HL-60 (cell line): ENCODE measurements at regions not wholly inside any gene's neighbourhood (a gene's known extent, or its start where the extent isn't known, plus 50 kb on each side); places are given as distances from the start of the nearest gene placed in this dataset.

Experiments used
- DNase-seq, 2 experiments: peaks; one replicate each; pipeline ENCODE4 v3.0.0-alpha.2; 2010 to 2020; ENCODE audit warnings: low read depth in 1 of 2, low spot score in 1 of 2
- H3K27ac ChIP-seq: fragments of 250-450 bp; sonication (Bioruptor Pico); replicated peaks from 2 replicates; pipeline ENCODE4 v1.5.1; 2020; ENCODE audit warnings: mild to moderate bottlenecking, moderate library complexity
- H3K27me3 ChIP-seq: fragments of 250-450 bp; sonication (Bioruptor Pico); 2 replicates; pipeline ENCODE4 v1.5.1; 2021; ENCODE audit warnings: mild to moderate bottlenecking, moderate library complexity; ENCODE audit not compliant: insufficient read depth, poor library complexity, severe bottlenecking
- H3K4me3 ChIP-seq: replicated peaks from 2 replicates; pipeline ENCODE4 v1.5.1; 2011; ENCODE audit warnings: mild to moderate bottlenecking, control low read depth, low read length; ENCODE audit not compliant: insufficient read depth
- GABPA ChIP-seq: IDR thresholded peaks from 2 replicates; pipeline ENCODE4 v1.6.1; 2012; ENCODE audit warnings: low read depth
- POLR2AphosphoS5 ChIP-seq: IDR thresholded peaks from 2 replicates; pipeline ENCODE4 v1.6.1; 2012; ENCODE audit warnings: low read depth
- SPI1 ChIP-seq: IDR thresholded peaks from 2 replicates; pipeline ENCODE4 v1.6.1; 2012; ENCODE audit warnings: low read depth, mild to moderate bottlenecking, borderline replicate concordance
- TF ChIP-seq, protein P1 (sequence below): IDR thresholded peaks from 2 replicates; pipeline ENCODE4 v1.6.1; 2012; ENCODE audit warnings: low read depth; ENCODE audit not compliant: insufficient replicate concordance
- TF ChIP-seq, protein P2 (sequence below): IDR thresholded peaks from one replicate; pipeline ENCODE4 v1.5.1; 2011; ENCODE audit warnings: low read length, control low read depth, inconsistent platforms; ENCODE audit not compliant: insufficient read depth

DNA sequence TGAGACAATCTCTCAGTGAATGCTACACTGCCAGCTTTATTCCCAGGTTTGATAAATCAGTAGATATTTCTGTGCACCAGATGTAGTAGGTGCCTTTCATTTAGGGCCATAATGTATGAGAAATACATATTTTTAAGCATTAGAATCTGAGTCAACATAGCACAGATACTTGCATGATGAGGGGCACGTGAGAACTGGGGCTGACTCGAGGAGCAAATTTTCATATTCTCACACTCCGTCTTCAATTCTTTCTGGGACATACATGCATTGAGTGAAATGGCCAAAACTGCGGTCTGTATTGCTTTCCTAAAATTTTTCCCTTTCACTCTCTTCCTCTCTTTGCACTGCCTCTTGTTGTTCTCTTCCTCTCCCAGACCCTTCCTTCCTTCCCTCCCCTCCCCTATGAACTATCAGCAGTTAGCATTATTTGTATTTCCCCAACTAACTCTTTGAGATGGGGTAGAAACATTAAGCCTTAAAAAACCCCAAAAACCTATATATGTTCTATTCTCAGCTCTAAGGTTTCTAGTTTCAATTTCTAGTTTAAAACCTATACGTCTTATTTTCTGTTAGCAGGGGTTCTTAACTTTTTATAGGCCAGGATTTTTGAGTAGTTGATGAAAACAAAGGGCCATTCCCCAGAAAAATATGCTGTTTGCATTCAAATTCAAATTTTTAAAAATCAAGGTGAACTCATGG lies 289.1 kb downstream of the PTBP2 start:
- H3K4me3 ChIP-seq, result no peak overlapping the region
- TF ChIP-seq, protein P1, sequence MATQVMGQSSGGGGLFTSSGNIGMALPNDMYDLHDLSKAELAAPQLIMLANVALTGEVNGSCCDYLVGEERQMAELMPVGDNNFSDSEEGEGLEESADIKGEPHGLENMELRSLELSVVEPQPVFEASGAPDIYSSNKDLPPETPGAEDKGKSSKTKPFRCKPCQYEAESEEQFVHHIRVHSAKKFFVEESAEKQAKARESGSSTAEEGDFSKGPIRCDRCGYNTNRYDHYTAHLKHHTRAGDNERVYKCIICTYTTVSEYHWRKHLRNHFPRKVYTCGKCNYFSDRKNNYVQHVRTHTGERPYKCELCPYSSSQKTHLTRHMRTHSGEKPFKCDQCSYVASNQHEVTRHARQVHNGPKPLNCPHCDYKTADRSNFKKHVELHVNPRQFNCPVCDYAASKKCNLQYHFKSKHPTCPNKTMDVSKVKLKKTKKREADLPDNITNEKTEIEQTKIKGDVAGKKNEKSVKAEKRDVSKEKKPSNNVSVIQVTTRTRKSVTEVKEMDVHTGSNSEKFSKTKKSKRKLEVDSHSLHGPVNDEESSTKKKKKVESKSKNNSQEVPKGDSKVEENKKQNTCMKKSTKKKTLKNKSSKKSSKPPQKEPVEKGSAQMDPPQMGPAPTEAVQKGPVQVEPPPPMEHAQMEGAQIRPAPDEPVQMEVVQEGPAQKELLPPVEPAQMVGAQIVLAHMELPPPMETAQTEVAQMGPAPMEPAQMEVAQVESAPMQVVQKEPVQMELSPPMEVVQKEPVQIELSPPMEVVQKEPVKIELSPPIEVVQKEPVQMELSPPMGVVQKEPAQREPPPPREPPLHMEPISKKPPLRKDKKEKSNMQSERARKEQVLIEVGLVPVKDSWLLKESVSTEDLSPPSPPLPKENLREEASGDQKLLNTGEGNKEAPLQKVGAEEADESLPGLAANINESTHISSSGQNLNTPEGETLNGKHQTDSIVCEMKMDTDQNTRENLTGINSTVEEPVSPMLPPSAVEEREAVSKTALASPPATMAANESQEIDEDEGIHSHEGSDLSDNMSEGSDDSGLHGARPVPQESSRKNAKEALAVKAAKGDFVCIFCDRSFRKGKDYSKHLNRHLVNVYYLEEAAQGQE, result no peak
- TF ChIP-seq SPI1 (no peak), GABPA (no peak), POLR2AphosphoS5 (no peak)
- TF ChIP-seq, protein P2, sequence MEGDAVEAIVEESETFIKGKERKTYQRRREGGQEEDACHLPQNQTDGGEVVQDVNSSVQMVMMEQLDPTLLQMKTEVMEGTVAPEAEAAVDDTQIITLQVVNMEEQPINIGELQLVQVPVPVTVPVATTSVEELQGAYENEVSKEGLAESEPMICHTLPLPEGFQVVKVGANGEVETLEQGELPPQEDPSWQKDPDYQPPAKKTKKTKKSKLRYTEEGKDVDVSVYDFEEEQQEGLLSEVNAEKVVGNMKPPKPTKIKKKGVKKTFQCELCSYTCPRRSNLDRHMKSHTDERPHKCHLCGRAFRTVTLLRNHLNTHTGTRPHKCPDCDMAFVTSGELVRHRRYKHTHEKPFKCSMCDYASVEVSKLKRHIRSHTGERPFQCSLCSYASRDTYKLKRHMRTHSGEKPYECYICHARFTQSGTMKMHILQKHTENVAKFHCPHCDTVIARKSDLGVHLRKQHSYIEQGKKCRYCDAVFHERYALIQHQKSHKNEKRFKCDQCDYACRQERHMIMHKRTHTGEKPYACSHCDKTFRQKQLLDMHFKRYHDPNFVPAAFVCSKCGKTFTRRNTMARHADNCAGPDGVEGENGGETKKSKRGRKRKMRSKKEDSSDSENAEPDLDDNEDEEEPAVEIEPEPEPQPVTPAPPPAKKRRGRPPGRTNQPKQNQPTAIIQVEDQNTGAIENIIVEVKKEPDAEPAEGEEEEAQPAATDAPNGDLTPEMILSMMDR, result no peak
- no peak for DNase-seq

DNA sequence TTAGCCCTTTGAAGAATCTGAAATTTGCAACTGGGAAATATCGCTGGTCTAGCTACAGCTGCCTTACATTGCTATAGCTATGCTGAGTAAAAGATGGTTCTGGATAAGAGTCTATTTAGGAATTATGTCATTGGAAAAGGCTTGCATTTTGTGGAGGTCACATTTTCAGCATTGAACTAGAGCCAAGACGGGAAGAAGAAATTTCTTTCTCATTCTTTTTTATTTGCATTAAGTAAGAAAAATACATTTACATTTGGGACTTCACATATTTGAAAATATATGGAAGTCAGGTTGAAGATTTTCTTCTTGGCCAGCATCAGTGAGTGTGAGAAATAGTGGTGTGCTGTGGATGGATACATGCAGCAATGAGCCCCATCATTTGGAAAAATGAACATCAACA lies 291.6 kb downstream of the PTBP2 start:
- no peak for DNase-seq
- Histone ChIP-seq H3K4me3 (no peak overlapping the region), H3K27ac (no peak overlapping the region), H3K27me3 (no peaks in the 10 kb centered on the region)
- no peak for TF ChIP-seq POLR2AphosphoS5
- no peak for TF ChIP-seq GABPA
- no peak for TF ChIP-seq SPI1
- TF ChIP-seq, protein P2, result no peak
- TF ChIP-seq, protein P1, result no peak

More for the DNA sequence above, 289.1 kb downstream of the PTBP2 start:
- no peak overlapping the region for H3K27ac ChIP-seq
- H3K27me3 ChIP-seq, result peaks cover 3% of the 10 kb centered on the region

GRCh38 chr1:97013941-97014340 lies 292.4 kb downstream of the PTBP2 start:
- DNase-seq, result no peak
- TF ChIP-seq, protein P1, result no peak
- TF ChIP-seq, protein P2, result no peak
- no peak for TF ChIP-seq GABPA
- no peak for TF ChIP-seq SPI1
- no peak for TF ChIP-seq POLR2AphosphoS5
- no peak overlapping the region for H3K27ac ChIP-seq
- H3K4me3 ChIP-seq, result no peak overlapping the region
- no peaks in the 10 kb centered on the region for H3K27me3 ChIP-seq
